ENCODE measurements at regions not wholly inside any gene's neighbourhood (a gene's known extent, or its start where the extent isn't known, plus 50 kb on each side); places are given as distances from the start of the nearest gene placed in this dataset.

- TF ChIP-seq ZNF561 (tag by site-specific recombination; IDR thresholded peaks at IDR 0.05; ENCODE audit: borderline replicate concordance) (no peak), CTCF (tag by site-specific recombination; IDR thresholded peaks at IDR 0.05) (no peak), ATF2 (tag by site-specific recombination; IDR thresholded peaks at IDR 0.05; ENCODE audit: low read depth) (no peak), REST (tag by site-specific recombination; IDR thresholded peaks at IDR 0.05) (no peak), ZNF660 (tag by site-specific recombination; IDR thresholded peaks at IDR 0.05) (no peak), OVOL3 (tag by site-specific recombination; IDR thresholded peaks at IDR 0.05) (no peak), GLIS2 (tag by site-specific recombination; IDR thresholded peaks at IDR 0.05) (no peak), ZNF121 (tag by site-specific recombination; IDR thresholded peaks at IDR 0.05) (no peak)
Measured at GRCh38 chr16:54473226-54473993, 186.8 kb upstream of the IRX3 start.
